ENCODE measurements at regions not wholly inside any gene's neighbourhood (a gene's known extent, or its start where the extent isn't known, plus 50 kb on each side); places are given as distances from the start of the nearest gene placed in this dataset.

DNA sequence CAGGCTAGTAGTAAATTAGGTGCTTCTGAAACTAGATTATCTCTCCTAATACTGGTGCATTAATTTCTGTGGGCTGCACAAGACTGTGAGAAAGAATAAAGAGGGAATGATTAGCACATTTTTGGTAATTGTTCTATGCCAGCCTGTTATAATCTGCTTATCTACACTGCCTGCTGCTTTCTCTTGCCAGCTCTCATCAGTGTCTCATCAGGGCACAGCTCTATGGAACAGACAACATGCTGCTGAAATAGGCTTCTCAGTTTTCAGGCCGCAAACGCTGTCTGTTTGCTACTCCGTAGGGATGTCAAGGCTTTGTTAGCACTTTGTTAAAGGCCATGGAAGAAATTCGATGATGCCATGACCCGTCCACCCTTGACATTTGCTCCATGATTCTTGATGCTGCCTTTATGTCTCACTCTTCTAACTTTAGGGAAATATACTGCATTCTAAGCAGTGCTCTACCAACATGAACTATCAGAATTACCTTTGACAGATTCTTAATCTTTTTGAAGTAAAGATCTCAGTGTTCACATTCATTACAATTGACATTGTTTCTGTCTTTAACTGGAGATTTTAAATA lies 84.0 kb upstream of the PRR20A start:
- TF ChIP-seq, protein P1, sequence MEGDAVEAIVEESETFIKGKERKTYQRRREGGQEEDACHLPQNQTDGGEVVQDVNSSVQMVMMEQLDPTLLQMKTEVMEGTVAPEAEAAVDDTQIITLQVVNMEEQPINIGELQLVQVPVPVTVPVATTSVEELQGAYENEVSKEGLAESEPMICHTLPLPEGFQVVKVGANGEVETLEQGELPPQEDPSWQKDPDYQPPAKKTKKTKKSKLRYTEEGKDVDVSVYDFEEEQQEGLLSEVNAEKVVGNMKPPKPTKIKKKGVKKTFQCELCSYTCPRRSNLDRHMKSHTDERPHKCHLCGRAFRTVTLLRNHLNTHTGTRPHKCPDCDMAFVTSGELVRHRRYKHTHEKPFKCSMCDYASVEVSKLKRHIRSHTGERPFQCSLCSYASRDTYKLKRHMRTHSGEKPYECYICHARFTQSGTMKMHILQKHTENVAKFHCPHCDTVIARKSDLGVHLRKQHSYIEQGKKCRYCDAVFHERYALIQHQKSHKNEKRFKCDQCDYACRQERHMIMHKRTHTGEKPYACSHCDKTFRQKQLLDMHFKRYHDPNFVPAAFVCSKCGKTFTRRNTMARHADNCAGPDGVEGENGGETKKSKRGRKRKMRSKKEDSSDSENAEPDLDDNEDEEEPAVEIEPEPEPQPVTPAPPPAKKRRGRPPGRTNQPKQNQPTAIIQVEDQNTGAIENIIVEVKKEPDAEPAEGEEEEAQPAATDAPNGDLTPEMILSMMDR (IDR thresholded peaks at IDR 0.05; ENCODE audit: low read depth, low read length, missing input control): no peak
- TF ChIP-seq RAD21 (IDR thresholded peaks at IDR 0.05) (no peak), GABPA (IDR thresholded peaks at IDR 0.05 in 1 of 2, conservative IDR thresholded peaks at IDR 0.05 in 1 of 2) (no peak), TAF1 (conservative IDR thresholded peaks at IDR 0.05) (no peak)
- TF ChIP-seq, protein P2, sequence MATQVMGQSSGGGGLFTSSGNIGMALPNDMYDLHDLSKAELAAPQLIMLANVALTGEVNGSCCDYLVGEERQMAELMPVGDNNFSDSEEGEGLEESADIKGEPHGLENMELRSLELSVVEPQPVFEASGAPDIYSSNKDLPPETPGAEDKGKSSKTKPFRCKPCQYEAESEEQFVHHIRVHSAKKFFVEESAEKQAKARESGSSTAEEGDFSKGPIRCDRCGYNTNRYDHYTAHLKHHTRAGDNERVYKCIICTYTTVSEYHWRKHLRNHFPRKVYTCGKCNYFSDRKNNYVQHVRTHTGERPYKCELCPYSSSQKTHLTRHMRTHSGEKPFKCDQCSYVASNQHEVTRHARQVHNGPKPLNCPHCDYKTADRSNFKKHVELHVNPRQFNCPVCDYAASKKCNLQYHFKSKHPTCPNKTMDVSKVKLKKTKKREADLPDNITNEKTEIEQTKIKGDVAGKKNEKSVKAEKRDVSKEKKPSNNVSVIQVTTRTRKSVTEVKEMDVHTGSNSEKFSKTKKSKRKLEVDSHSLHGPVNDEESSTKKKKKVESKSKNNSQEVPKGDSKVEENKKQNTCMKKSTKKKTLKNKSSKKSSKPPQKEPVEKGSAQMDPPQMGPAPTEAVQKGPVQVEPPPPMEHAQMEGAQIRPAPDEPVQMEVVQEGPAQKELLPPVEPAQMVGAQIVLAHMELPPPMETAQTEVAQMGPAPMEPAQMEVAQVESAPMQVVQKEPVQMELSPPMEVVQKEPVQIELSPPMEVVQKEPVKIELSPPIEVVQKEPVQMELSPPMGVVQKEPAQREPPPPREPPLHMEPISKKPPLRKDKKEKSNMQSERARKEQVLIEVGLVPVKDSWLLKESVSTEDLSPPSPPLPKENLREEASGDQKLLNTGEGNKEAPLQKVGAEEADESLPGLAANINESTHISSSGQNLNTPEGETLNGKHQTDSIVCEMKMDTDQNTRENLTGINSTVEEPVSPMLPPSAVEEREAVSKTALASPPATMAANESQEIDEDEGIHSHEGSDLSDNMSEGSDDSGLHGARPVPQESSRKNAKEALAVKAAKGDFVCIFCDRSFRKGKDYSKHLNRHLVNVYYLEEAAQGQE (IDR thresholded peaks at IDR 0.05): no peak
